A673 (cell line): ENCODE measurements at regions not wholly inside any gene's neighbourhood (a gene's known extent, or its start where the extent isn't known, plus 50 kb on each side); places are given as distances from the start of the nearest gene placed in this dataset.

Experiments
- EZH2 ChIP-seq: fragments of 200-600 bp; sonication (generic); IDR thresholded peaks from 2 replicates; pipeline ENCODE4 v1.6.1; 2017; ENCODE audit warnings: borderline replicate concordance, low read depth, mild to moderate bottlenecking, mixed read lengths, antibody characterized with exemption, low read length; ENCODE audit not compliant: poor library complexity, severe bottlenecking
- TF ChIP-seq, protein P1 (sequence below): fragments of 300-800, 200-600 bp; sonication (generic); conservative IDR thresholded peaks from 2 replicates; pipeline ENCODE4 v1.5.1; 2017; ENCODE audit warnings: low read depth, mild to moderate bottlenecking, antibody characterized with exemption, low read length, moderate library complexity, mixed read lengths

DNA sequence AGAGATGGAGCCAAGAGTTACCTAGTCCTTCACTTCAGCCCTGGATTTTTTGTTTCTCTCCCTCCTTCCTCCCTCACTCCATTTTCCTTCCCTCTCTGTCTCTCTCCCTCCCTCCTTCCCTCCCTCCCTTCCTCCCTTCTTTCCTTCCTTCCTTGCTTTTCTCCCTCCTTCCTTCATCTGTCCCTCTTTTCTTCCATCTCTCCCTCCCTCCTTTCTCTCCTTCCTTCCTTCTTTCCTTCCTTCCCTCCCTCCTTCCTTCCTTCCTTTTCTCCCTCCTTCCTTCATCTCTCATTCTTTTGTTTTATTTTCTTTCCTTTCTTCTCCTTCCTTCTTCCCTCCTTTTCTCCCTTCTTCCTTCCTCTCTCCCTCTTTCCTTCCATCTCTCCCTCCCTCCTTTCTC, 283.5 kb downstream of the MAF start:
- TF ChIP-seq, protein P1, sequence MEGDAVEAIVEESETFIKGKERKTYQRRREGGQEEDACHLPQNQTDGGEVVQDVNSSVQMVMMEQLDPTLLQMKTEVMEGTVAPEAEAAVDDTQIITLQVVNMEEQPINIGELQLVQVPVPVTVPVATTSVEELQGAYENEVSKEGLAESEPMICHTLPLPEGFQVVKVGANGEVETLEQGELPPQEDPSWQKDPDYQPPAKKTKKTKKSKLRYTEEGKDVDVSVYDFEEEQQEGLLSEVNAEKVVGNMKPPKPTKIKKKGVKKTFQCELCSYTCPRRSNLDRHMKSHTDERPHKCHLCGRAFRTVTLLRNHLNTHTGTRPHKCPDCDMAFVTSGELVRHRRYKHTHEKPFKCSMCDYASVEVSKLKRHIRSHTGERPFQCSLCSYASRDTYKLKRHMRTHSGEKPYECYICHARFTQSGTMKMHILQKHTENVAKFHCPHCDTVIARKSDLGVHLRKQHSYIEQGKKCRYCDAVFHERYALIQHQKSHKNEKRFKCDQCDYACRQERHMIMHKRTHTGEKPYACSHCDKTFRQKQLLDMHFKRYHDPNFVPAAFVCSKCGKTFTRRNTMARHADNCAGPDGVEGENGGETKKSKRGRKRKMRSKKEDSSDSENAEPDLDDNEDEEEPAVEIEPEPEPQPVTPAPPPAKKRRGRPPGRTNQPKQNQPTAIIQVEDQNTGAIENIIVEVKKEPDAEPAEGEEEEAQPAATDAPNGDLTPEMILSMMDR, result no peak
- TF ChIP-seq EZH2, result no peak
